Stomach (tissue), 4 donors: ENCODE measurements at regions not wholly inside any gene's neighbourhood (a gene's known extent, or its start where the extent isn't known, plus 50 kb on each side); places are given as distances from the start of the nearest gene placed in this dataset.

Experiments used
- CTCF ChIP-seq, 7 experiments: fragments of 450-650 bp in 4 of 7; fragments of 200-600 bp in 3 of 7; sonication (generic) in 3 of 7; IDR thresholded peaks; one replicate each; pipeline ENCODE4 v1.5.1; 2016 to 2019; ENCODE audit warnings: antibody characterized with exemption in 7 of 7, control low read depth in 2 of 7, mild to moderate bottlenecking in 1 of 7
- EP300 ChIP-seq: sonication (generic); formaldehyde crosslinking; IDR thresholded peaks from one replicate; pipeline ENCODE4 v1.6.1; 2017; ENCODE audit warnings: antibody characterized with exemption
- POLR2A ChIP-seq, 4 donors: fragments of 450-650 bp; IDR thresholded peaks; one replicate each; pipeline ENCODE4 v1.6.1; 2016; ENCODE audit warnings: antibody characterized with exemption in 4 of 4, control low read depth in 2 of 4, mild to moderate bottlenecking in 1 of 4, moderate library complexity in 1 of 4
- POLR2AphosphoS5 ChIP-seq, 3 donors: sonication (generic); formaldehyde crosslinking; IDR thresholded peaks; one replicate each; pipeline ENCODE4 v1.6.1; 2016; ENCODE audit warnings: antibody characterized with exemption in 3 of 3

- no peak for TF ChIP-seq POLR2AphosphoS5 (IDR thresholded peaks at IDR 0.05)
- TF ChIP-seq CTCF (IDR thresholded peaks at IDR 0.05) = no peak
- TF ChIP-seq POLR2A (IDR thresholded peaks at IDR 0.05) = no peak
- no peak for TF ChIP-seq EP300
These were observed 132.9 kb upstream of the MCHR2 start for GRCh38 chr6:100126790-100127484.
